Ovary (tissue), 3 donors: ENCODE measurements at regions not wholly inside any gene's neighbourhood (a gene's known extent, or its start where the extent isn't known, plus 50 kb on each side); places are given as distances from the start of the nearest gene placed in this dataset.

Experiments
- POLR2A ChIP-seq: fragments of 450-650 bp; IDR thresholded peaks from one replicate; pipeline ENCODE4 v1.6.1; 2017; ENCODE audit warnings: antibody characterized with exemption, mild to moderate bottlenecking, moderate library complexity
- TF ChIP-seq, protein P1 (sequence below), 3 donors: fragments of 450-650 bp in 2 of 3; fragments of 200-600 bp in 1 of 3; IDR thresholded peaks; one replicate each; pipeline versions ENCODE4 v1.5.1 to v1.8.0; 2016 to 2022; ENCODE audit warnings: antibody characterized with exemption in 3 of 3, mild to moderate bottlenecking in 1 of 3
- donor health status: DM: no; HTN: no; CAD: no.

DNA sequence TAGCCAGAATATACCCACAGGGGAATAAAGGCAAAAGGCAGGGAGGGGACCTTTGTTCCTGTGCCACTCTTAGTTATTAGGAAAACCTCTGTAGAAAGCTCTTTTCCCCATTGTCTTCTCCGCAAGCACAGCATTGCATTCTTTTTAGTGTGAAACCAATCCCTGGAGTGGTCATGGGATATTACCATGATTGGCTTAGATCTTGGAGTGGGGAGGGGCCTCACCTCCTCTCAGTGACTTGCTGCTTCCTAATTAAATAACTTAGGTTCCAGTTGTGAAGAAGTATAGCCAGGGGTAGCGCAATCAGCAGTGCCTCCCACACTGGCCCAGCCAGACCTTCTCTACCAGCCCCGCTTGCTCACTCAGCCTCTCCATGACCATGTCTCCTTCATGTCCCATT lies 49.9 kb upstream of the AFF3 start:
- TF ChIP-seq, protein P1, sequence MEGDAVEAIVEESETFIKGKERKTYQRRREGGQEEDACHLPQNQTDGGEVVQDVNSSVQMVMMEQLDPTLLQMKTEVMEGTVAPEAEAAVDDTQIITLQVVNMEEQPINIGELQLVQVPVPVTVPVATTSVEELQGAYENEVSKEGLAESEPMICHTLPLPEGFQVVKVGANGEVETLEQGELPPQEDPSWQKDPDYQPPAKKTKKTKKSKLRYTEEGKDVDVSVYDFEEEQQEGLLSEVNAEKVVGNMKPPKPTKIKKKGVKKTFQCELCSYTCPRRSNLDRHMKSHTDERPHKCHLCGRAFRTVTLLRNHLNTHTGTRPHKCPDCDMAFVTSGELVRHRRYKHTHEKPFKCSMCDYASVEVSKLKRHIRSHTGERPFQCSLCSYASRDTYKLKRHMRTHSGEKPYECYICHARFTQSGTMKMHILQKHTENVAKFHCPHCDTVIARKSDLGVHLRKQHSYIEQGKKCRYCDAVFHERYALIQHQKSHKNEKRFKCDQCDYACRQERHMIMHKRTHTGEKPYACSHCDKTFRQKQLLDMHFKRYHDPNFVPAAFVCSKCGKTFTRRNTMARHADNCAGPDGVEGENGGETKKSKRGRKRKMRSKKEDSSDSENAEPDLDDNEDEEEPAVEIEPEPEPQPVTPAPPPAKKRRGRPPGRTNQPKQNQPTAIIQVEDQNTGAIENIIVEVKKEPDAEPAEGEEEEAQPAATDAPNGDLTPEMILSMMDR (IDR thresholded peaks at IDR 0.05) = no peak
- no peak for TF ChIP-seq POLR2A
